B cell (primary cell): ENCODE measurements at regions not wholly inside any gene's neighbourhood (a gene's known extent, or its start where the extent isn't known, plus 50 kb on each side); places are given as distances from the start of the nearest gene placed in this dataset.
"Not testable (repeated sequence)": the region's sequence is repeated elsewhere in the genome, so short reads cannot be mapped to it uniquely, and the experiment has no call there.

Source experiments
- ATAC-seq: fragments of 200-7000 bp; cut with Tn5 transposase; one replicate; pipeline ENCODE4 v1.10.0; 2021; ENCODE audit warnings: low read depth, mild to moderate bottlenecking, moderate number of reproducible peaks, moderate library complexity
- CTCF ChIA-PET: fragments of 350-600 bp; sonication (Branson Sonifier 250); formaldehyde crosslinking; loops from one replicate; lab custom pipeline; 2021; ENCODE audit warnings: antibody characterized with exemption, inconsistent platforms; lab: Charles Lee
- POLR2A ChIA-PET: fragments of 350-600 bp; sonication (Branson Sonifier 250); formaldehyde crosslinking; loops from one replicate; lab custom pipeline; 2021; ENCODE audit warnings: antibody characterized with exemption; lab: Charles Lee
- DNase-seq: peaks from one replicate; pipeline ENCODE4 v3.0.0; 2013
- H2AFZ ChIP-seq: 2 replicates; pipeline ENCODE4 v1.6.1; 2012; ENCODE audit warnings: mild to moderate bottlenecking, low read depth, low read length; ENCODE audit not compliant: insufficient read depth, poor library complexity, severe bottlenecking
- H3K27ac ChIP-seq, 2 donors: 1 replicate in 1 of 2; 2 replicates in 1 of 2; pipeline ENCODE4 v1.5.1; 2012 to 2013; ENCODE audit warnings: low read length in 2 of 2, mild to moderate bottlenecking in 2 of 2, moderate library complexity in 1 of 2
- H3K27me3 ChIP-seq, 4 experiments: fragments of 200-600 bp in 1 of 4; sonication (generic) in 1 of 4; replicated peaks in 1 of 4; 1 replicate in 2 of 4; 2 replicates in 2 of 4; pipeline versions ENCODE4 v1.6.1 to v1.7.0; 2013 to 2016; ENCODE audit warnings: low read length in 3 of 4, mild to moderate bottlenecking in 2 of 4, mixed read lengths in 1 of 4, moderate library complexity in 1 of 4; ENCODE audit not compliant: insufficient read depth in 4 of 4, control insufficient read depth in 3 of 4; ENCODE audit errors: control extremely low read depth in 1 of 4
- H3K36me3 ChIP-seq, 2 experiments: replicated peaks in 1 of 2; 1 replicate in 1 of 2; 2 replicates in 1 of 2; pipeline versions ENCODE4 v1.6.1 to v1.7.1; 2013; ENCODE audit warnings: low read length in 1 of 2; ENCODE audit not compliant: insufficient read depth in 2 of 2, control insufficient read depth in 1 of 2; ENCODE audit errors: control extremely low read depth in 1 of 2, extremely low read depth in 1 of 2
- H3K4me1 ChIP-seq, 2 donors: fragments of 200-600 bp in 1 of 2; sonication (generic) in 1 of 2; 1 replicate in 1 of 2; 2 replicates in 1 of 2; pipeline versions ENCODE4 v1.5.1 to v1.6.1; 2013 to 2017; ENCODE audit warnings: low read length in 2 of 2; ENCODE audit not compliant: control insufficient read depth in 2 of 2, insufficient read depth in 2 of 2
- H3K4me2 ChIP-seq: replicated peaks from 2 replicates; pipeline ENCODE3; 2012; ENCODE audit warnings: mild to moderate bottlenecking, low read depth, low read length; ENCODE audit not compliant: poor library complexity, severe bottlenecking
- H3K4me3 ChIP-seq, 5 experiments: fragments of 200-600 bp in 1 of 5; sonication (generic) in 1 of 5; 1 replicate in 3 of 5; 2 replicates in 2 of 5; pipeline versions ENCODE4 v1.5.1 to v1.7.0; 2011 to 2016; ENCODE audit warnings: low read length in 4 of 5, mild to moderate bottlenecking in 4 of 5, low read depth in 2 of 5, control low read depth in 1 of 5, moderate library complexity in 1 of 5; ENCODE audit not compliant: insufficient read depth in 1 of 5; ENCODE audit errors: control extremely low read depth in 1 of 5, extremely low read depth in 1 of 5
- H3K79me2 ChIP-seq: fragments of 200-600 bp; sonication (generic); one replicate; pipeline ENCODE4 v1.6.0; 2016; ENCODE audit warnings: low read length; ENCODE audit not compliant: control insufficient read depth, insufficient read depth
- H3K9ac ChIP-seq: fragments of 200-600 bp; sonication (generic); 2 replicates; pipeline ENCODE4 v1.6.1; 2017; ENCODE audit warnings: mild to moderate bottlenecking, low read length, moderate library complexity
- H3K9me3 ChIP-seq, 3 donors: one replicate each; pipeline versions ENCODE4 v1.6.1 to v1.7.1; 2013; ENCODE audit warnings: low read length in 2 of 3; ENCODE audit not compliant: control insufficient read depth in 2 of 3, insufficient read depth in 1 of 3; ENCODE audit errors: control extremely low read depth in 1 of 3
- H4K20me1 ChIP-seq: 2 replicates; pipeline ENCODE4 v1.6.0; 2012; ENCODE audit warnings: mild to moderate bottlenecking, low read length; ENCODE audit not compliant: insufficient read depth, control insufficient read depth, poor library complexity, severe bottlenecking
- H3K27ac Mint-ChIP-seq: one replicate; pipeline ENCODE4 v1.8.0; 2021; ENCODE audit warnings: mixed read lengths
- H3K27me3 Mint-ChIP-seq: one replicate; pipeline ENCODE4 v1.8.0; 2021; ENCODE audit warnings: mixed read lengths
- H3K4me1 Mint-ChIP-seq: one replicate; pipeline ENCODE4 v1.8.0; 2021; ENCODE audit warnings: mixed read lengths
- H3K4me3 Mint-ChIP-seq: one replicate; pipeline ENCODE4 v1.8.0; 2021; ENCODE audit warnings: mixed read lengths
- H3K9me3 Mint-ChIP-seq: one replicate; pipeline ENCODE4 v1.8.0; 2022; ENCODE audit warnings: mixed read lengths; ENCODE audit not compliant: insufficient read depth
- EZH2 ChIP-seq: IDR thresholded peaks from 2 replicates; pipeline ENCODE4 v1.6.1; 2012; ENCODE audit warnings: borderline replicate concordance, low read depth, mild to moderate bottlenecking, moderate library complexity, low read length; ENCODE audit not compliant: insufficient read depth, poor library complexity, severe bottlenecking
- WGBS: methylation state at CpG from one replicate; pipeline ENCODE4 v1.1.5; 2013; ENCODE audit warnings: missing lambda C conversion rate; ENCODE audit not compliant: insufficient coverage; 5-methylcytosine and 5-hydroxymethylcytosine counted together
- intact Hi-C: fragments of 100-400 bp; cut with micrococcal nuclease; formaldehyde crosslinking; loops from one replicate; pipeline ENCODE4 v1.10.0; 2022
- TF ChIP-seq, protein P1 (sequence below): fragments of 200-600 bp; IDR thresholded peaks from one replicate; pipeline ENCODE4 v1.8.0; 2022; ENCODE audit warnings: antibody characterized with exemption, mild to moderate bottlenecking

DNA sequence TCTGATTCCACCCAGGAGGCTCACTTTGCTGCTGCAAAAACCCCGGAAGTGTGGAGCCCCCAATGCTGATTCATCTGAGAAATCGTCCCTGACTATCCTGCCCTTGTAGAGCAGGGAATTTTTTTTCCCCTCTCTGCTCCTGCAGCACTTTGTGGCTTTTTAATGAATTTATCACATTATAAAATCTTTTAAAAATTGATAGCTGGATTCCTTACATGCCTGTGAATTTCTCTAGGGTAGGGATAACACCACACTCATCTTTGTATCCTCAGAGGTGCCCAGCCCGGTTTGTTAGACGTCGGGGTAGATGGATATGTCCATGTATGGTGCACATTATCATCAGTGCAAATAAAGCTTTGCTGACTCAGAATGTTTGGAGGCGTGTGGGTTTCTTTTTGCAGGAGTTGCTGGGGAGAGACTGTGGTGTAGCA lies 185.7 kb downstream of the STK31 start:
- ATAC-seq (no peak), DNase-seq (no peak)
- intact Hi-C loops: no loop called here
- no peak overlapping the region for H3K4me3 Mint-ChIP-seq
- Histone ChIP-seq H3K9me3 (no peaks in the 10 kb centered on the region), H3K79me2 (no peaks in the 10 kb centered on the region), H2AFZ (no peak overlapping the region), H3K4me3 (no peak overlapping the region), H3K27ac (no peak overlapping the region), H3K4me2 (no peak overlapping the region), H3K9ac (no peak overlapping the region), H4K20me1 (no peaks in the 10 kb centered on the region), H3K36me3 (no peaks in the 10 kb centered on the region), H3K27me3 (peaks cover 0 to 7% (median 0%) of the 10 kb centered on the region in 4 experiments), H3K4me1 (no peaks in the 10 kb centered on the region)
- no peaks in the 10 kb centered on the region for H3K9me3 Mint-ChIP-seq
- TF ChIP-seq EZH2: no peak
- TF ChIP-seq, protein P1, sequence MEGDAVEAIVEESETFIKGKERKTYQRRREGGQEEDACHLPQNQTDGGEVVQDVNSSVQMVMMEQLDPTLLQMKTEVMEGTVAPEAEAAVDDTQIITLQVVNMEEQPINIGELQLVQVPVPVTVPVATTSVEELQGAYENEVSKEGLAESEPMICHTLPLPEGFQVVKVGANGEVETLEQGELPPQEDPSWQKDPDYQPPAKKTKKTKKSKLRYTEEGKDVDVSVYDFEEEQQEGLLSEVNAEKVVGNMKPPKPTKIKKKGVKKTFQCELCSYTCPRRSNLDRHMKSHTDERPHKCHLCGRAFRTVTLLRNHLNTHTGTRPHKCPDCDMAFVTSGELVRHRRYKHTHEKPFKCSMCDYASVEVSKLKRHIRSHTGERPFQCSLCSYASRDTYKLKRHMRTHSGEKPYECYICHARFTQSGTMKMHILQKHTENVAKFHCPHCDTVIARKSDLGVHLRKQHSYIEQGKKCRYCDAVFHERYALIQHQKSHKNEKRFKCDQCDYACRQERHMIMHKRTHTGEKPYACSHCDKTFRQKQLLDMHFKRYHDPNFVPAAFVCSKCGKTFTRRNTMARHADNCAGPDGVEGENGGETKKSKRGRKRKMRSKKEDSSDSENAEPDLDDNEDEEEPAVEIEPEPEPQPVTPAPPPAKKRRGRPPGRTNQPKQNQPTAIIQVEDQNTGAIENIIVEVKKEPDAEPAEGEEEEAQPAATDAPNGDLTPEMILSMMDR: no peak
- no peaks in the 10 kb centered on the region for H3K4me1 Mint-ChIP-seq
- POLR2A ChIA-PET: no interaction called here
- peaks cover 20% of the 10 kb centered on the region for H3K27me3 Mint-ChIP-seq
- H3K27ac Mint-ChIP-seq: no peak overlapping the region
- CTCF ChIA-PET: no interaction called here
- 76% methylated on average over 4 of the region's 6 CpGs for WGBS

DNA sequence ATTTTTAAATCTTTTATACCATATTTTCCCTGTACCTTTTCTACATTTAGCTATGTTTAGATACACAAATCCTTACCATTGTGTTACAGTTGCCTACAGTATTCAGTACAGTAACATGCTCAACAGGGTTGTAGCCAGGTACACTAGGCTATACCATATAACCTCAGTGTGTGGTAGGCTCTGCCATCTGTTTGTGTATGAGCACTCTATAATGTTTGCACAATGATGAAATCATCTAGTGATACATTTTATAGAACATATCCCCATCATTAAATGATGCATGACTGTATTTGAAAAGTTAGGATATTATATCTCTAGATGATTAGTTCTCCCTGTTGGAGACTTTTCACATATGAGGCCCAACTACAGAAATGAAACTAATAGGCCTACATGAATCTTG lies 188.6 kb downstream of the STK31 start:
- Histone ChIP-seq H3K9me3 (no peaks in the 10 kb centered on the region), H4K20me1 (no peaks in the 10 kb centered on the region), H3K36me3 (no peaks in the 10 kb centered on the region), H3K79me2 (no peaks in the 10 kb centered on the region), H3K27ac (no peak overlapping the region), H2AFZ (no peak overlapping the region), H3K4me3 (no peak overlapping the region), H3K4me1 (no peaks in the 10 kb centered on the region), H3K27me3 (peaks cover 0 to 2% (median 0%) of the 10 kb centered on the region in 4 experiments), H3K4me2 (no peak overlapping the region), H3K9ac (no peak overlapping the region)
- ATAC-seq (no peak), DNase-seq (no peak)
- ChIA-PET CTCF (no interaction called here), POLR2A (no interaction called here)
- intact Hi-C loops: no loop called here
- Mint-ChIP-seq H3K4me3 (no peak overlapping the region), H3K4me1 (no peaks in the 10 kb centered on the region), H3K9me3 (no peaks in the 10 kb centered on the region), H3K27me3 (peaks cover 17% of the 10 kb centered on the region), H3K27ac (no peak overlapping the region)
- TF ChIP-seq, protein P1: no peak

DNA sequence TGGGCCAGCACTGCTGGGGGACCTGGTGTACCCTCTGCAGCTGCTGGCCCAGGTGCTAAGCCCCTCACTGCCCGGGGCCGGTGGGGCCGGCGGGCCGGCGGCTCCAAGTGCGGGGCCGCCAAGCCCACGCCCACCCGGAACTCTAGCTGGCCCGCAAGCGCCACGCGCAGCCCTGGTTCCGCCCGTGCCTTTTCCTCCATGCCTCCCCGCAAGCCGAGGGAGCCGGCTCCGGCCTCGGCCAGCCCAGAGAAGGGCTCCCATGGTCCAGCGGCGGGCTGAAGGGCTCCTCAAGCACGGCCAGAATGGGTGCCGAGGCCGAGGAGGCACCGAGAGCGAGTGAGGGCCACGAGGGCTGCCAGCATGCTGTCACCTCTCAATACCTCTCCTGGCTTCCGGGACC lies 194.9 kb downstream of the STK31 start:
- intact Hi-C loops, H4K20me1 ChIP-seq, H3K79me2 ChIP-seq, POLR2A ChIA-PET, DNase-seq, H3K9me3 ChIP-seq, H3K36me3 ChIP-seq, H3K4me1 ChIP-seq, ATAC-seq, H3K4me3 ChIP-seq, H3K27me3 ChIP-seq, H3K9me3 Mint-ChIP-seq, H3K4me2 ChIP-seq, H3K4me3 Mint-ChIP-seq, H3K9ac ChIP-seq, H2AFZ ChIP-seq, H3K27ac Mint-ChIP-seq, H3K4me1 Mint-ChIP-seq, CTCF ChIA-PET, H3K27ac ChIP-seq: not testable (repeated sequence)
- H3K27me3 Mint-ChIP-seq: peaks cover 15% of the 10 kb centered on the region
- 95% methylated on average over 27 of the region's 30 CpGs for WGBS
